ENCODE measurements at regions not wholly inside any gene's neighbourhood (a gene's known extent, or its start where the extent isn't known, plus 50 kb on each side); places are given as distances from the start of the nearest gene placed in this dataset.

DNA sequence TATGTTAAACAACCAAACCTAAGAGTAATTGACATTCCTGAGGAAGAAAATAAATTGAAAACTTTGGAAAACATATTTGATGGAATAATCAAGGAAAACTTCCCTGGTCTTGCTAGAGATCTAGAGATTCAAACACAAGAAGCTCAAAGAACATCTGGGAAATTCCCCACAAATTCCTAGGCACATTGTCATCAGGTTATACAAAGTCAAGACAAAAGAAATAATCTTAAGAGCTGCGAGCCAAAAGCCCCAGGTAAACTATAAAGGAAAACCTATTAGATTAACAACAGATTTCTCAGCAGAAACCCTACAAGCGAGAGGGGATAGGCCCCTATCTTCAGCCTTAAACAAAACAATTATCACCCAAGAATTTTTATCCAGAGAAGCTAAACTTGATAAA is 1082.0 kb upstream of the IGFBP7 start:
- TF ChIP-seq, protein P1, sequence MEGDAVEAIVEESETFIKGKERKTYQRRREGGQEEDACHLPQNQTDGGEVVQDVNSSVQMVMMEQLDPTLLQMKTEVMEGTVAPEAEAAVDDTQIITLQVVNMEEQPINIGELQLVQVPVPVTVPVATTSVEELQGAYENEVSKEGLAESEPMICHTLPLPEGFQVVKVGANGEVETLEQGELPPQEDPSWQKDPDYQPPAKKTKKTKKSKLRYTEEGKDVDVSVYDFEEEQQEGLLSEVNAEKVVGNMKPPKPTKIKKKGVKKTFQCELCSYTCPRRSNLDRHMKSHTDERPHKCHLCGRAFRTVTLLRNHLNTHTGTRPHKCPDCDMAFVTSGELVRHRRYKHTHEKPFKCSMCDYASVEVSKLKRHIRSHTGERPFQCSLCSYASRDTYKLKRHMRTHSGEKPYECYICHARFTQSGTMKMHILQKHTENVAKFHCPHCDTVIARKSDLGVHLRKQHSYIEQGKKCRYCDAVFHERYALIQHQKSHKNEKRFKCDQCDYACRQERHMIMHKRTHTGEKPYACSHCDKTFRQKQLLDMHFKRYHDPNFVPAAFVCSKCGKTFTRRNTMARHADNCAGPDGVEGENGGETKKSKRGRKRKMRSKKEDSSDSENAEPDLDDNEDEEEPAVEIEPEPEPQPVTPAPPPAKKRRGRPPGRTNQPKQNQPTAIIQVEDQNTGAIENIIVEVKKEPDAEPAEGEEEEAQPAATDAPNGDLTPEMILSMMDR (conservative IDR thresholded peaks at IDR 0.05) = no peak
- TF ChIP-seq ZFX (IDR thresholded peaks at IDR 0.05) = no peak
